Raji (cell line): ENCODE measurements at regions not wholly inside any gene's neighbourhood (a gene's known extent, or its start where the extent isn't known, plus 50 kb on each side); places are given as distances from the start of the nearest gene placed in this dataset.

Experiments used
- POLR2A ChIP-seq: IDR thresholded peaks from 2 replicates; pipeline ENCODE4 v1.6.1; 2011; ENCODE audit warnings: low read depth, low read length, control low read depth; ENCODE audit not compliant: insufficient read depth

- no peak for TF ChIP-seq POLR2A
Observed at GRCh38 chr5:68953231-68953874, 140.5 kb upstream of the SLC30A5 start.

- TF ChIP-seq POLR2A = no peak
Observed at GRCh38 chr5:68953875-68954617, 139.8 kb upstream of the SLC30A5 start.

DNA sequence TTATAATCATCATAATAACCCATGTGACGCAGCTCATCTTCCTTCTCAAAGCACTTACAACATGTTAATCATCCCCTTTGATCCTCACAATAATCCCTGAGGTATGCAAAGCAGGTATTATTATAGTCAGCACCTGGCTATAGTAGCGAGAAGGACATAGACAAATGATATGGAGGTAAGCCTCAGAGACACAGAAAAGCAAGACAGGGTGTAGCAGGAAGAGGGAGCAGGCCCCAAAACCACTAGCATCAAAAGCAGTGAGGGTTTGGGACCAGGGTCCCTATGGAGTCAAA is 139.2 kb upstream of the SLC30A5 start:
- no peak for TF ChIP-seq POLR2A

- no peak for TF ChIP-seq POLR2A
Observed at GRCh38 chr5:68957591-68957990, 136.2 kb upstream of the SLC30A5 start.

DNA sequence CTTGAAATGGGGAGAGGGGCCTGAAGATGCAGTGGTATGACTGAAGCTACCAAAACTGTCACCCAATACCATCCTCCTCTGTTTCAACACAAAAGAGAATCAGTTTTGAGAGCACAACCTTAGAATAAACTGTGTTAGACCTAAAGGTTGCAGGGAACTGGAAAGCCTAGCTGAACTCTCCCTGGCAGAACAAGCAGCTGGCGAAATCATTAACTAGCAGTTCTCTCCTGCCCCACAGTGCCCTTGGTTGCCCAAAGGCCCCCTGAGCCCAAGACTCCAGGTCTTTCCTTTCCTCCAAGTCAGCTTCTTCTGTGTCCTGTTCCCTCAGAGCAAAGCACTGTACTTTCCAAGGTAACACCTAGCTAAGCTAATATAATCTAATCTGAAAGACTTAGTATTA is 135.4 kb upstream of the SLC30A5 start:
- TF ChIP-seq POLR2A = no peak

DNA sequence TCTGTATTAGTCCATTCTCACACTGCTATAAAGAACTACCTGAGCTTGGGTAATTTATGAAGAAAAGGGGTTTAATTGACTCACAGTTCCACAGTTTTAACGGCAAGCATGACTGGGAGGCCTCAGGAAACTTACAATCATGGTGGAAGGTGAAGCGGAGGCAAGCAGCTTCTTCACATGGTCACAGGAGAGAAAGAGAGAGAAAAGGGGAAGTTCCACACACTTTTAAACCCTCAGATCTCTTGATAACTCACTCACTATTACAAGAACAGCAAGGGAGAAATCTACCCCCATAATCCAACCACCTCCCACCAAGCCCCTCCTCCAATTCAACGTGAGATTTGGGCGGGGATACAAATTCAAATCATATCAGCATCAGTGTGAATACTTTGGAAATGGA is 133.4 kb upstream of the SLC30A5 start:
- no peak for TF ChIP-seq POLR2A

DNA sequence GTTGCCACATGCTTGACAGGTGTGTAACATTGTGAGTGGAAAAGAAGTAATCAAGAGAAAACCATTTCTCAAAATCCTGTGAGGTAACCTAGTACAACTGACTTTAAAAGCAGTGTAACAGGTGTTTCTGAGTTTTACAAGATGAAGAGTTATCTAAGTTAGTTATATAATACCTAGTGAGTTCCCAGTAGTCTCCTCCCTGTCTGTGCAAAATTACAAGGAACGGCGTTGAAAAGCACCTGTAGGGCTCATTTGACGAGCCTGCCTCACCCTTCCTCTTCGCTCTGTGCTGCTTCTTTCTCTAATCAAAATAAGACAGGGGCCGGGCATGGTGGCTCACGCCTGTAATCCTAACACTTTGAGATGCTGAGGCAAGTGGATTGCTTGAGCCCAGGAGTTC is 132.9 kb upstream of the SLC30A5 start:
- TF ChIP-seq POLR2A = no peak

DNA sequence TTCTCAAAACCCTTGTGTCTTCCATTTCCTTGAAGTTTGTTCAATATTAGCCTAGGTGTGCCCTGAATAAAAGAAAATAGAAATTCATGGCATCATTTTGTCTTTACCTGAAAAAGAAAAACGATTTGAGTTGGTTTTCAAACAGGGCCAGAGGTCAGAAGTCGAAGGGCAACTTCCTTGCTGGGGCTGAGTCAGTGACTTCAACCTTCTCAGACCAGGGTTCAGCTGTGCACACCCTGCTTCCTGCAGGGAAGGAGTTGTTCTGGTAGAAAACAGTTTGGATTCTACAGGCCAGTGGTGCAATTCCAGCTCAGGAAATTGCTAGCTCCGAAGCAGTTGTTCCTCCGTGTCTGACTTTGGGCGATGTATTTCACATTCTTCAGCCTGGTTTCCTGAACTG is 132.1 kb upstream of the SLC30A5 start:
- no peak for TF ChIP-seq POLR2A

DNA sequence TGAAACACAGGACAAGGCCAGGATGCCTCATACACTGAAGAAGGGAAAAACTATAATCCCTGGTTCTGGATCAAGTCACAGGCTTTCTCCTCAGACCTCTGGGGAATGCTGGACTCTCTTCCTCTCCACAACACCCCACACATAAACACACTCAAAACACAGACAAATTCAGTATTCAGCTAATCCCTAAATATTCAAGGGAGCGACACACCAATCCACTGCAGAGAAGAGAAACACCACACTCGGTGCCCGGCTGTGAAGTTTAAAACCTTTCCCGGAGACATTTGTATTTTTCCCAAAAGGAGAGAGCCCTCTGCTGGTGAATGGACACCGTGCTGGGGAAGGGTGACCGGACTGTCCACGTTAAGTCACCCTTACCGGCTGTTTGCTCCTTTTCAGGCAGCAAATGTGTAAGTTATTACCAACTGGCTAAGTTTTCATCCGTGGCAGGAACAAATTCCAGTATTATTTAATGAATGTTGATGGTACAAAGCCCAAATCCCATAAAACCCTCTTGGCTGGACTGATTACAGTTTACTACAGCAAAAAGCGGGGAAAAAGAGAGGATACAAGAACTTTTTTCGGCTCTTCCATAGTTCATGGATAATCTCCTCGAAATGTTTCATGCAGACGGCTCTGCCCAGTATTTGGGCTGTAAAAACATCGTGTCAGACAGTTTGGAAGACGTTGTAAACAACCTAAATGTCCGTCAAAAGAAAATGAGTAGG is 130.9 kb upstream of the SLC30A5 start:
- no peak for TF ChIP-seq POLR2A

- TF ChIP-seq POLR2A = no peak
Observed at GRCh38 chr5:68964679-68965078, 129.1 kb upstream of the SLC30A5 start.

GRCh38 chr5:68965926-68966325 is 127.9 kb upstream of the SLC30A5 start:
- no peak for TF ChIP-seq POLR2A

GRCh38 chr5:68966596-68966995 is 127.2 kb upstream of the SLC30A5 start:
- no peak for TF ChIP-seq POLR2A

- no peak for TF ChIP-seq POLR2A
Observed at GRCh38 chr5:68968429-68968828, 125.4 kb upstream of the SLC30A5 start.

DNA sequence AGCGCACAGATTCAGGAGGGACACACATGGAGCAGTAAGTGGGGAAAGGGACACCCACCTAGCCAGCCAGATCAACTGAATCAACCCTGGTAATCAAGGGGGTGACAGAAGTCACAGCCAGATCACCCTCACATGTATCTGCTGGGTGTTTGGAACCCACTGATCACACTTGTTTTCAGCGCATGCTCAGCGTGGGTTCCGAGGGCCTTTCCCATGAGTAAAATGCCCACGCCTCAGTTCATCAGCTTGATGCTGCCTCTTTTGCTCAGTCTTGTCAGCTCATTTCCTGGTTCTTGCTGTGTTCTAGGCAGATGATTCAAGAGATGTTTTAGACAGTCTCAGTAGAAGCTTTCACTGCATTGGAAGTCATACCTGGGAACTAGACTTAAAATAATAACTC is 123.2 kb upstream of the SLC30A5 start:
- TF ChIP-seq POLR2A = no peak

DNA sequence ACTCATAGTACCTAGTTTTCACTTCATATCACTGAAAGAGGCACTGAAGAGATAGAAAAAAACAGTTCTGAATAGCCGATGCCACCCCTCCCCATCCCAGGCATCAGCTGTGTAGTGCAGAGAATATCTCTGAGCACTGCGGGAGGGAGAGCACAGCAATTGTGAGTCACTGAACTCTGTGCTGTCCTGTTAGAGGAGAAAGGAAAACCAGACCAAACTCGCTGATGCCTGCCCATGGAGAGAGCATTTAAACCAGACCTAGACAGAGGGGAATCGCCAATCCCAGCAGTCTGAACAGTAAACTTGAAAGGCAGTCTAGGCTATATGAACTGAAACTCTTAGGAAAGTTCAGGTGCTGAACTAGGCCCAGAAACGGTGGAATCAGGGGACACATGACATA is 120.1 kb upstream of the SLC30A5 start:
- TF ChIP-seq POLR2A = no peak

- no peak for TF ChIP-seq POLR2A
Observed at GRCh38 chr5:68983043-68983442, 110.8 kb upstream of the SLC30A5 start.
